ENCODE measurements at regions not wholly inside any gene's neighbourhood (a gene's known extent, or its start where the extent isn't known, plus 50 kb on each side); places are given as distances from the start of the nearest gene placed in this dataset.

- TF ChIP-seq CTCF (IDR thresholded peaks at IDR 0.05; ENCODE audit: unreplicated experiment in 3 of 3): no peak
- no peak overlapping the region for H3K27ac Mint-ChIP-seq
These were observed 94.7 kb upstream of the SLC38A4 start for GRCh38 chr12:46920499-46920898.

GRCh38 chr12:46921048-46921763, 95.4 kb upstream of the SLC38A4 start:
- Mint-ChIP-seq H3K4me1 (no peaks in the 10 kb centered on the region), H3K4me3 (no peak overlapping the region), H3K27ac (no peak overlapping the region), H3K9me3 (peaks cover 4% of the 10 kb centered on the region), H3K27me3 (ENCODE audit: low read depth) (no peaks in the 10 kb centered on the region), H3K36me3 (ENCODE audit: low read depth) (no peaks in the 10 kb centered on the region)
- TF ChIP-seq CTCF (IDR thresholded peaks at IDR 0.05; ENCODE audit: unreplicated experiment in 3 of 3): no peak

More at GRCh38 chr12:46920499-46920898, 94.7 kb upstream of the SLC38A4 start:
- Mint-ChIP-seq H3K36me3 (ENCODE audit: low read depth) (no peaks in the 10 kb centered on the region), H3K4me3 (no peak overlapping the region), H3K4me1 (peaks cover 4% of the 10 kb centered on the region), H3K9me3 (peaks cover 4% of the 10 kb centered on the region), H3K27me3 (ENCODE audit: low read depth) (no peaks in the 10 kb centered on the region)

- Mint-ChIP-seq H3K27me3 (ENCODE audit: low read depth) (no peaks in the 10 kb centered on the region), H3K36me3 (ENCODE audit: low read depth) (no peaks in the 10 kb centered on the region), H3K4me3 (no peak overlapping the region), H3K4me1 (no peaks in the 10 kb centered on the region), H3K27ac (no peak overlapping the region), H3K9me3 (peaks cover 4% of the 10 kb centered on the region)
- no peak for TF ChIP-seq CTCF (IDR thresholded peaks at IDR 0.05; ENCODE audit: unreplicated experiment in 3 of 3)
These were observed 96.0 kb upstream of the SLC38A4 start for GRCh38 chr12:46921764-46922133.

- Mint-ChIP-seq H3K4me1 (no peaks in the 10 kb centered on the region), H3K4me3 (no peak overlapping the region), H3K9me3 (peaks cover under 1% of the 10 kb centered on the region)
These were observed 100.7 kb upstream of the SLC38A4 start for GRCh38 chr12:46926526-46926925.

GRCh38 chr12:46930101-46930500, 104.3 kb upstream of the SLC38A4 start:
- Mint-ChIP-seq H3K4me1 (no peaks in the 10 kb centered on the region), H3K9me3 (peaks cover 5% of the 10 kb centered on the region), H3K27ac (no peak overlapping the region), H3K27me3 (ENCODE audit: low read depth) (no peaks in the 10 kb centered on the region), H3K36me3 (ENCODE audit: low read depth) (no peaks in the 10 kb centered on the region), H3K4me3 (no peak overlapping the region)
- no peak for TF ChIP-seq CTCF (IDR thresholded peaks at IDR 0.05; ENCODE audit: unreplicated experiment in 3 of 3)

More at GRCh38 chr12:46926526-46926925, 100.7 kb upstream of the SLC38A4 start:
- Mint-ChIP-seq H3K27me3 (ENCODE audit: low read depth) (no peaks in the 10 kb centered on the region), H3K27ac (no peak overlapping the region), H3K36me3 (ENCODE audit: low read depth) (no peaks in the 10 kb centered on the region)
- TF ChIP-seq CTCF (IDR thresholded peaks at IDR 0.05; ENCODE audit: unreplicated experiment in 3 of 3): no peak

GRCh38 chr12:46933947-46934346, 108.2 kb upstream of the SLC38A4 start:
- Mint-ChIP-seq H3K9me3 (peaks cover 5% of the 10 kb centered on the region), H3K36me3 (ENCODE audit: low read depth) (no peaks in the 10 kb centered on the region), H3K4me1 (no peaks in the 10 kb centered on the region), H3K4me3 (no peak overlapping the region), H3K27me3 (ENCODE audit: low read depth) (no peaks in the 10 kb centered on the region), H3K27ac (peak overlapping the region in 1 of 3 experiments; percentile 40)
- peak; percentile 57 to 70 (median 68) for TF ChIP-seq CTCF (IDR thresholded peaks at IDR 0.05; ENCODE audit: unreplicated experiment in 3 of 3)
